ENCODE measurements at regions not wholly inside any gene's neighbourhood (a gene's known extent, or its start where the extent isn't known, plus 50 kb on each side); places are given as distances from the start of the nearest gene placed in this dataset.
A peak's percentile ranks its signal among the peaks of the same experiment; 100 is the strongest.

DNA sequence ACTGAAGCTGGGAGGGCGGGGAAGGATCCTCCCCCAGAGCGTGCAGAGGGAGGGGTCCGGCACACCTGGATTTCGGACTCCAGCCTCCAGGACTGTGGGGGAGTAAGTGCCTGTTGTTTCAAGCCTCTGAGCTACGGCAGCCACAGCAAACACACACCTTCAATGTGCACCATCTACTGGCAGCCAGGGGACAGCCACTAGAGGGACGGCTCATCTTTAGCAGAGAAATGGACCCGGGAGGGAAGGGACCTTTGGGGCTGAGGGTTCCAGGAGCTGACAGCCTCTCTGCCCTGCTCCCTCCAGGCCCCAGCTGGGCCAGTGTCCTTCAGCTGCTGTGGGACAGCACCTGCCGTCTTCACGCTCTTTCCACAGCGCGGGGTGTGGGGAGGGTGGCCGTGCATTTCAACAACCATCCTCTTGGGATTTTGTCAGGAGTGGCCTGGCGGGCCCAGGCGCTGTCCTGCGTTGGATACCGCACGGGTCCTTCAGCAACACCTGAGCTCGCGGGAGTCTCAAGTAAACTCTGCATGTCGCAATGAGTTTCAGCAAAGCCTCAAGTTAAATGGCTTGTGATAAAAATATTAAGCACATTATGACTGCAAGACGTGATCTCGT is 209.2 kb upstream of the C14orf180 start:
- TF ChIP-seq, protein P1, sequence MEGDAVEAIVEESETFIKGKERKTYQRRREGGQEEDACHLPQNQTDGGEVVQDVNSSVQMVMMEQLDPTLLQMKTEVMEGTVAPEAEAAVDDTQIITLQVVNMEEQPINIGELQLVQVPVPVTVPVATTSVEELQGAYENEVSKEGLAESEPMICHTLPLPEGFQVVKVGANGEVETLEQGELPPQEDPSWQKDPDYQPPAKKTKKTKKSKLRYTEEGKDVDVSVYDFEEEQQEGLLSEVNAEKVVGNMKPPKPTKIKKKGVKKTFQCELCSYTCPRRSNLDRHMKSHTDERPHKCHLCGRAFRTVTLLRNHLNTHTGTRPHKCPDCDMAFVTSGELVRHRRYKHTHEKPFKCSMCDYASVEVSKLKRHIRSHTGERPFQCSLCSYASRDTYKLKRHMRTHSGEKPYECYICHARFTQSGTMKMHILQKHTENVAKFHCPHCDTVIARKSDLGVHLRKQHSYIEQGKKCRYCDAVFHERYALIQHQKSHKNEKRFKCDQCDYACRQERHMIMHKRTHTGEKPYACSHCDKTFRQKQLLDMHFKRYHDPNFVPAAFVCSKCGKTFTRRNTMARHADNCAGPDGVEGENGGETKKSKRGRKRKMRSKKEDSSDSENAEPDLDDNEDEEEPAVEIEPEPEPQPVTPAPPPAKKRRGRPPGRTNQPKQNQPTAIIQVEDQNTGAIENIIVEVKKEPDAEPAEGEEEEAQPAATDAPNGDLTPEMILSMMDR (IDR thresholded peaks at IDR 0.05): peak in 5 of 6 experiments; percentile 35 to 50 (median 41)
- TF ChIP-seq POLR2A (IDR thresholded peaks at IDR 0.05): no peak

All from adrenal gland (tissue), 5 donors.